NCI-H2196 treated with DMSO at 0.1 percent for 48 hours (cell line): ENCODE measurements at regions not wholly inside any gene's neighbourhood (a gene's known extent, or its start where the extent isn't known, plus 50 kb on each side); places are given as distances from the start of the nearest gene placed in this dataset.
"Not testable (repeated sequence)": the region's sequence is repeated elsewhere in the genome, so short reads cannot be mapped to it uniquely, and the experiment has no call there.

Experiments
- DNase-seq: peaks from one replicate; lab custom pipeline; 2025; ENCODE audit not compliant: unreplicated experiment; lab: John Stamatoyannopoulos, UW

DNA sequence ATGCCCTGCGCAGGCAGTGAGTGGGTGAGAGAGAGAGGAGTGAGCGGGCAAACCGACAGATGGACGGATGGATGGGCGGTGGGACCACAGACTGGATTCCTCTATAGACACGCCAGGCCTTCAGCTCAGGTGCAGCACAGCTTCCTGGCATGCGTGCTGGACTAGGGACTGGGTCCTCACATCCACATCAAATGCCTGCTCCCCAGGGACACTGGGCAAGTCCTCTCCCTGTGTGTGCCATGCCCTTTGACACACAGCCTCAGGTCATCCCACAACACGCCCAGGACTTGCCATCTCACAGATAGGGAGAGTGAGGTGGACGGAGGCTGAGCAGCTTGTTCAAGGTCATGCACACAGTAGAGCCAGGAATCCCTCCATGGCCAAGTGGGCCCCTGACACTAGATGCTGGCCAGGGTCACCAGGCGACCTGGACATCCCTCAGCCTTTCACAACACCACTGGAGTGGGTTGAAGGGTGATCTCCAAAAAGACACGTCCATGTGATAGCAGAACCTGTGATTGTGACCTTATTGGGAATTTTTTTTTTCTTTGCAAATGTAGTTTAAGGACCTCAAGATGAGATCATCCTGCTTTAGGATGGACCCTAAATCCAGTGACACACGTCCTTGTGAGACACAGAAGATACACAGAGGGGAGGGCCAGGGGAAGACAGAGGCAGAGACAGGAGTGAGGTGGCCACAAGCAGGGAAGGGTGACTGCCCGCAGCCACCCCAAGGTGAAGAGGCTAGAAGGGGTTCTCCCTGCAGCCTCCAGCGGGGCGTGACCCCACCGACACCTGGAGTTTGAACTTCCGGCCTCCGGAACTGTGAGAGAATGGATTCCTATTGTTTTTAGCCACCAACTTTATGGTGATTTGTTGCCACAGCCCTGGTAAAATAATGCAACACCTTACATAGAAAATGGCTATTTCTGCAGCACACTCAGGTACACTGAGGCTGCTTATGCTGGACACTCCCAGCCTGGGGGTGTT is 155.0 kb upstream of the CHST15 start:
- no peak for DNase-seq

DNA sequence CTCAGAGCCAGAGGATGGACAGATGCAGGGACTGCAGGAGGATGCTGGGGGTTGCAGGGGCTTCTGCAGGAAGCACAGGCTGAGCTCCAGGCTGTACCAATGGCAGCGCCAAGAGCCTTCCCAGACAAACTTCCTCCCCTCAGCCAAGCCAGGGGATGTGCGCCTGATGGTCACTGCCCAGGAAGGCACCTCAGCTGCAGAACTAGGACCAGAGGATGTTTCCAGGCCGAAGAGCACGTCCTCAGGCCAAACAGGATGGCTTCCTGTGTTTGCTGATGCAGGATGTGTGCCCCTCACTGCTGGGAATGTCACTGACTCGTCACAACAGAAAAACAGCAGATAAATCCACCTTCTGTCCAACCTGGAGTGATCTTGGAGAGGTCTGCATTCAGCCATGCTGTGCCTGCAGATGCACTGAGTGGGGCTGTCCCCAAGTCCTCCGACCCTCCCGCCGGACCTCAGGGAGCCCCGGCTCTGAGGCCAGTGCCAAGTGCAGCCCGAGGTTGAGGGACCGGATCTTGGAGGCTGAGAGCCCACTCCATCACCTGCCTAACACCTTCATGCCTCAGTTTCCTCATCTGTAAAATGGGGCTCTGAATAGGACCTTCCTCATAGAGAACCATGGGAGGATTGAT is 152.5 kb upstream of the CHST15 start:
- no peak for DNase-seq

DNA sequence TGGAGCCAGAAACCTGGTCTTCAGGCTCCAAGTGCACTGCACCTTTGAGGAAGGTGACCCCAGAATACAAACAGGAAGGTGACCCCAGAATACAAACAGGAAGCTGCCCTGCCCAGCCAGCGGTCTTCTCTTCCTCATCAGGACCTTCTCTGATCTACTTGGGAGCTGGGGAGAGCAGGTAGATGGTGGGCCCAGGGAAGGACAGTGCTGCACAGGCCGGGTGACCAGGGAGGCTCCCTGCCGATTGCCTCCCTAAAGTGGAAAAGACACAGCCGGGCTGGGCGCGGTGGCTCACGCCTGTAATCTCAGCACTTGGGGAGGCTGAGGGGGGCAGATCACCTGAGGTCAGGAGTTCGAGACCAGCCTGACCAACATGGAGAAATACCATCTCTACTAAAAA is 151.8 kb upstream of the CHST15 start:
- DNase-seq, result no peak

DNA sequence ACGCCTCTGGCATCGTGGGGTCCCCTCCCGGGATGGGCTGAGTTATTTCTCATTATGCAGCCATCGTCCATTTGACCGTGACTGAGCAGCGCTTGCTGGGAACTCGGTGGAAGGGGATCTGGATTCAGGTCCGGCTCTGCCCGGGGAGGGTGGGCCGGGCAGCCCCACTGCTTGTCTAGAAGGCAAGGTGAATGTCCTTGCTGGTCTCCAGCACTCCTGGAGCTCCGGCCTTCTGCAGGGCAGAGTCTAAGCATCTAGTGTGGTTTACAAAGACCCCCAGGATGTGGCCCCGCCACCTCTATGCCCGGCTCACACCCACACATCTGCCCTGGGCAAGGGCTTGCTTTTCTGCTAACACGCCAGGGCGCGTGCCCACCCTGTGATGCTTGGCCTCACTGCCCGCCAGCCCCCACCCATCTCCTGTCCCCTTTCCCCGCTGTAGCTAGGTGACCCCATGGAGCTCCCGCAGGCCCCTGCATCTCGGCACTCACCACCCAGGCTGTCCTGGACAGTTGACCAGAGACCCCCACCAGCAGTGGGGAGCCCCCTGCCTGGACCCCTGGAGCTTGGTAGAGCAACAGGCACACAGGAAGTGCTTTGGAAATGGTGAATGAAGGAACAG is 151.0 kb upstream of the CHST15 start:
- no peak for DNase-seq

DNA sequence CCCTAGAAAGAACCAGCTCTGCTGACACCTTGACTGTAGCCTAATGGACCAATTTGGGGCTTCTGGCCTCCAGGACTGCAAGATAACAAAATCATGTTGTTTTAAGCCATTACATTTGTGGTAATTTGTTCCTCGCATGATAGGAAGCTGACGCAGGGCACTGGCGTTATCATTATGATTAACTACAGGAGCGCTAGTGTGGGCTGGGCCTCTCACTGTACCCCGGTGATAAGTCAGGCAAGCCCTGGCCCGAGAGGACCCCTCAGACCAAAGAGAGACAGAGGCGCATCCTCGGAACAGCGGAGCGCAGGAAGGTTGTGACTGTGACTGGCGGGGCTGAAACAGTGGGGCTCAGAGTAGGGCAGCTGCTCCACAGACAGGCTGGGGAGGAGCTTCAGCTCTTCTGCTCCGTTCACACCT is 150.3 kb upstream of the CHST15 start:
- DNase-seq, result no peak

DNA sequence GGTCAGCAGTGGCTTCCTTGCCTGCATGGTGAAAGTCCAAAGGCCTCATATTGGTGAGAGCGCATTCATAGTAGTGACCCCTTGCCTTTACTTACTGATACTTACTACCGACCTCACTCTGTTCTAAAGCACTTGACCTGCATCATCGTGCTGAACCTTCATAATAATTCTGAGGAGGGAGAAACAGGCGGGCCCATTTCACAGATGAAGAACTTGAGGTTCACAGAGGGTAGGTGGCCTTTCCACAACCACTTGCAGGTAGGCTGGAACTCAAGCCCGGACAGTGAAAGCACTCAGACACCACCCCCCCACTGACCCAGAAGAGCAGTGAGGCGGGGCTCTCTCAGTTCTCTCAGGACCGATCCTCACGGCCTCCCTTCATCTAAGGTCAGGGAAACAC is 149.4 kb upstream of the CHST15 start:
- no peak for DNase-seq

DNA sequence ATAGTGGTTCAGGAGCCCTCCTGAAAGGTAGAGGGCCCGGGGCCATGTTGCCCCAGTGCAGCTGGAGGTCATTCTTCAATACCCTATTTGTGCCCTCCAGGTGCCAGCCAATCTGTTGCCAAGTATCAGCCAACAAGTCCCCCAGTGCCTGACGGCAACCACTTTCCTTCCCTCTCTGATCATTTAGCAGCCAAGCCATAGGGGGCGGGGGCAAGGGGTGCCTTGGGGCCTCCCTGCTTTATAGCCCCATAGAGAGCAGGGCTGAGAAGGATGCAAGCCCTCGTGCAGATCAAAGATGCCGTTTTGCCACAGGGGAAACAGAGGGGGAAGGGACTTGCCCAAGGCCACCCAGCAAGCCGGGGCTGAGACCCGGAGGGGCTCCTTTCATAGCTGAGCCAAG is 149.0 kb upstream of the CHST15 start:
- DNase-seq, result no peak

DNA sequence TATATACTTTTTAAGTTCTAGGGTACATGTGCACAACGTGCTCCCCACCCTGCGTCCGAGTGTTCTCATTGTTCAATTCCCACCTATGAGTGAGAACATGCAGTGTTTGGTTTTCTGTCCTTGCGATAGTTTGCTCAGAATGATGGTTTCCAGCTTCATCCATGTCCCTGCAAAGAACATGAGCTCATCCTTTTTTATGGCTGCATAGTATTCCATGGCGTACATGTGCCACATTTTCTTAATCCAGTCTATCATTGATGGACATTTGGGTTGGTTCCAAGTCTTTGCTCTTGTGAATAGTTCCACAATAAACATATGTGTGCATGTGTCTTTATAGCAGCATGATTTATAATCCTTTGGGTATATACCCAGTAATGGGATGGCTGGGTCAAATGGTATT is 148.1 kb upstream of the CHST15 start:
- DNase-seq, result not testable (repeated sequence)

DNA sequence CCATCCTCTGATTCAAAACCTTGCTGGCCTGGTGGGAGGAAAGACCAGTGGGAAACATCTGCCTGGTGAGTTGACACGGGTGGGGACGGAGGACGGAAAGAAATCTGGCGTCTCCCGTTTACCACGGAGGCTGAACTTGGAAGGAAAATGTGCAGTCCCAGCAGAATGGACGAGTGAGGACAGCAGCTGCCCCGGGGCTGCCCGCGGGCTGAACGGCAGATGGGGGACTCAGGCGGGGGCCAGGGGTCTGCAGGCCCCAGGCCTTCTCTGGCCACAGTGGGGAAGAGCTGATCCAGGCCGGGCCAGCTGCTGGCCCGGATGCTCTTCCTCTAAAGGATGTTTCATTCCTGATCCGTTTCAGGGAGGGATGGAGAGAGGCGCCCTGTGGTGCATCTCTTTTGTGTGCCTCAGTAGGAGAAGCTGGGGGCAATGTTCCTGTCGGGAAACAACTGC is 147.5 kb upstream of the CHST15 start:
- DNase-seq, result no peak

DNA sequence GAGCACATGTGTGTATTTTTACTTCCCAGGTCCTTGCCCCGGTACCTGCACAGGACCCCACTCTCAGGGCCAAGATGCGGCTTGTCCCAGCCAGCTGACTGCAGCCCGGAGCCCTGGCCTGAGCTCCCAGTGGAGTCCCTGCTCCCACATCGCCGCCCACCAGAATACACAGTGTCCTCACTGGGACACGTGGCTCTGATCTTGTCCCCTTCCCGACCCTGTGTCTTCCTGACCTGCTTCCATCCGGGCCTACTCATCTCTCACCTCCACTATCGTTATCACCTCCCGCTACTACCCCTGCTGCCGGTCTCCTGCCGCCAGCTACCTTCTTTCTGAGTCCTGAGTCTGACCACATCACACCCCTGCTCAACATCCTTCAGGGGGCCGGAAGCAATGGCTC is 146.3 kb upstream of the CHST15 start:
- no peak for DNase-seq

DNA sequence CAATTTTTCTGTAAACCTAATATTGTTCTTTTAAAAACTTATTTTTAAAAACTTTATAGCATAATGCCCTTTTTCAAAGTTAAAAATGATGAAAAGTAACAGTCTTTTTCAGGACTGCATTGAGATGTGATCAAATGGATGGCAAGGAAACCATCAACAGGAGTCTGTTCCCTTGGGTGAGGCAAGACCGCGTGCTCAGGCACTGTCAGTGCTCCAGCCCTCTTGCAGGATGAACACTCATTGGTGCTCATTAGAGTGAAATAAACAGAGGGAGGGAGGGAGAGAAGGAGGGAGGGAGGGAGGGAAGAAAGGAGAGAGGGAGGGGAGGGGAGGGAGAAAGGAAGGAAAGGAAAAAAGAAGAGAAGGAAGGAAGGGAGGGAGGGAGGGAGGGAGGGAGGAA is 145.7 kb upstream of the CHST15 start:
- DNase-seq, result no peak

DNA sequence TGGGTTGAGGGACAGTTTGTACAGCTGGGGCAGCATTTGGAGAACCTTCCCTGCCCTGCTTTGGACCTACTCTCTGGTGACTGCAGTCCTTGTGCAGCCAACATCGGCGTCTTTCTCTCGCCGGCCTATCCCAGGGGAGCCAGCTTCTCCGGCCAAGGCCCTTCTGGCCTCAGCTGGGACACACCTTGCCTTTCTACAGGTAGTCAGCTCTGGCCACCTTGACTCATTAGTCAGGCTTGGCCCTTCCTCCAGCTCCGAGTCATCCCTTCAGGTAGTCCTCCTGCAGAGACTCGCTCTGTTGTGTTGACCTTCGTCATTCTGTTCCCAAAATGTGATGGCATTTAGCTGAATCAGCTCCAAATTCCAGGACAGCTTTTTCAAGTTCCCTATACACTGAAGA is 145.0 kb upstream of the CHST15 start:
- no peak for DNase-seq

DNA sequence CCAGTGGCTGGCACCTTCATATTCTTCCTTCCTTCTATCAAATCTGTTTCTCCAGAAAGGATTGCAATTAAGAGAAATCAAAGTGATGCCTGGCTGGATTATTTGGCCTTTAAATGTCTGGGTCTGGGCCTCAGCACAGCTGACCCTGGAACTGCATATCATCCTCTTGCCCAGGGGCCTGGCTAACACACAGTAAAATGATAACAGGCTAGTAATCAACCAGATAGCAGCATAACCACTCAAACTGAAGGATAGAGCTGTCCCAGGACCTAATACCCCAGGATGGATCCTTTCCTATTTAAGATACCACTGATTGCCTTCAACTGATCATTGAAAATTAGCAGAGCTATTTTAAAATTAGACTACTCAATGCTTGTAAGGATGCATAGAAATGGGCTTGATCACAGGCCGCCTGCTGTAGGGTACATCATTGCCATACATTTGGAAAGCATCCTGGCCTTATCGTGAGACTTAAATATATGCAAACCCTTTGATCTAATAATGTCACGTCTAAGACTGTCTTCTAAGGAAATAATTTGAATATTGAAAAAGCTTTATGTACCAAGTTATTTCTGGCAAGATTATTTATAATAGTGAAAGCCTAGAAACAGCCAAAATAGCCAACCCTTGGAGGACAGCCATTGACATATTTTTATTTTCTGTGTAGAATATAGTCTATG is 144.0 kb upstream of the CHST15 start:
- DNase-seq, result no peak

DNA sequence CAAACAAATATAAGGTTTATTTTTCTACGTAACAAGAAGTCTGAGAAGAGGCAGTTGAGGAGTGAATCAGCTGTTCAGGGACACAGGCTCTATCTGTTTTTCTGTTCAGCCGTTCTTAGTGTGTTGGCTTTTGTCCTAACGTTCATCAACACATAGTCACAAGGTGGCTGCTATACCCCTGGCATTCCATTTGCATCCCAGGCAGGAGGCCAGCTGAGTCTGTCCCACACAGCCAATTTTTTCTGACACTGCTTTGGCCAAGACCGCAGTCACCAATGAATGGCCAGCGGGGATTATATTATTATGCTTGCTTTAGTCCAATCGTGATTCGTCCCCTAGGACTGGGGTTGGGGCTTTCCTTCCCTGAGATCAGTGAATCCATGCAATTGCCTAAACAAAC is 143.4 kb upstream of the CHST15 start:
- DNase-seq, result no peak

DNA sequence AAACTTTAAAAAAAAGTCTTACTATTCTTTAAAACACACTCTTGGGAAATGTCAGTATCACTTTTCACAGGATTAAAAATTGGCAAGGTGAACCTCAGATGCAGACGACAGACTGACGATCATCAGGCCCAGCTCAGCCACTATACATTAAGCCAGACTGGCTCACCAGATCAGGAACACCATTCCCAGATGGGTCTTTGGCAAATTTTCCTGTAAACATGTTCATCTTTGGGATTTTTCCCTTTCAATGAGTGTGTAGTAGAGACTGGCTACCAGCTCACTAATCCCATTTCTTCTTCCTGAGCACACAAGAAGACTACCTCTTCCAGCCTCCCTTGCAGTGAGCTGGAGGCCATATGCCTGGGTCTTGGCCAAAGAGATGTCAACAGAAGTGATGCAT is 142.7 kb upstream of the CHST15 start:
- no peak for DNase-seq

DNA sequence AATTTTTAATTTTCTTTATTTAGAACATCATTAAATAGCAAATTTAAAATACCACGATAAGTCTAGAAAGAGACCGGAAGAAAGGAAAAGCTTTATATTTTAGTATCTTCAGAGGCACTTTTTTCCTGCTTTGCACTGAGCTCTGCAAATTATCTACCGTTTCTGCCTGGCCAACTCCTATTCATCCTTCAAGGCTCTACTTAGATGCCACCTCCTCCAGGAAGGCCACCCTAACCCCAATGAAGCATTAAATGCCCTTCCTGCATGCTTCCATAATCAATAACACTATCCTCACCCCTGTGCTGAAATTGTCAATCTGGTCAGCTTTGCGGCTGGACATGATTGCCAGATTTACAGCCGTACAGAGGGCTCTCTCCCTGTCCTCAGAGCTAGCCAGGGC is 141.8 kb upstream of the CHST15 start:
- no peak for DNase-seq

DNA sequence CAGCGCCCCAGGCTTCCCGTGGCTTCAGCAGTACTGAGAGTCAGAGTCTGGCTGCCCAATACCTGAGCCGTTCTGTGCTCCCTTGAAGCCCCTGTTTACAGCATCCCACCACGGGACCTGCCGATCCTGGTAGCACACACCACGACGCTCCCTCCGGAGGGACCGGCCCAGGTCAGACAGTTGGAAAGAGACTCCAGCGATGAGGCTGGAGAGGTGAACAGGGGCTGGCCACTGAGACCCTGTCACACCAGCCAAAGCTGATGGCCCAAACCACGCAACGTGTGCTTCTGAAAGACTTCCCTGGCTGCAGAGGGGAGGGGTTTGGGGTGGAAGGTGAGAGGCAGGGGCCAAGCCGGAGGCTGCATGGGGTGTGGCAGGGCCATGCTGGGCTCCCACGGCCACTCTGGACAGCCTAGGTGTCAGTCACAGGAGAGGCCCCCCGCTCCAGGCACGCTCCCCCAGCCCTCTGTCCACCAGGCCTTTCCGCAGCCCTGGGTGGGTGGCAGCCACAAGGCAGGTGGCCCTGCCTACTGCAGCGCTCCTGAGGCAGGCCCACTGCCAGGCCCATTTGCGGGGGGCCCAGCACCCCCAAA is 140.2 kb upstream of the CHST15 start:
- DNase-seq, result no peak

DNA sequence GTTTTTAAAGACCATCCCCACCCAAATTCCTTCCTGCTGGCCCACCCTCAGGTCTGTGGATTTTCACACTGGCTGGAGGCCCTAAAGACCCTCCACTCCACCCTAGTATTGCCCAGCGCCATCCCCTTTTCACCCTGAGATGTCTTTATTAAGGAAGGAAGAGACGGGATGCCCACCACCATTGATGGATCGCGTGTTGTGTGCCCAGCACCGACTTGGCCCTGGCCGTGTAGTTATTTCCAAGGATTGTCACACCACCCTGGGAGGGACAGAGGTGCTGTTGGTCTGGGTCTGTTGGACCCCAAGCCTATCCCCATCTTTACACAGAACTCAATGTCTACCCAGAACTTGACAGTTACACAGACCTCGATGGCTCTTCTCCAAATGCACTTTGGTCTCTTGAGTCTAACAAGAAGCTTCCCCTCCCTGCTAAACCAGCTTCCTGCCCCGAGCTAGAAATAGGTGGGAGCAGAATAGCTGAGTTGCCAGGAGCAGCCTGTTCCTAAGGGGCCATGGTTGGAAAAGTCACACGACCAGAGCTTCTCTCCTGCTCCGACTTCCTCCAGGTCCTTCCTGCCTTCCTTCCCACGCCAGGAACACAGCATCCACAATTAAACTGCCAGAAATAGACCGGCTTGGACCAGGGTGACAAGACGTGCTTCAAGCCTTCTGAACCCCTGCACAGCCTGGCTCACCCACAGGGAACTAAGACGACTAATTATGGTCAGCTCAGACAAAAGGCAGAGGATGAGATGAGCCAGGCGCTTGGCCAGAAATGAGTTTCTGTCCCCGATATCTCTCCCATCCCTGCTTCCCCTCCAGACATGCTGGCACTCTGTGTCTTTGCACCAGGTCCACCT is 139.5 kb upstream of the CHST15 start:
- DNase-seq, result no peak

DNA sequence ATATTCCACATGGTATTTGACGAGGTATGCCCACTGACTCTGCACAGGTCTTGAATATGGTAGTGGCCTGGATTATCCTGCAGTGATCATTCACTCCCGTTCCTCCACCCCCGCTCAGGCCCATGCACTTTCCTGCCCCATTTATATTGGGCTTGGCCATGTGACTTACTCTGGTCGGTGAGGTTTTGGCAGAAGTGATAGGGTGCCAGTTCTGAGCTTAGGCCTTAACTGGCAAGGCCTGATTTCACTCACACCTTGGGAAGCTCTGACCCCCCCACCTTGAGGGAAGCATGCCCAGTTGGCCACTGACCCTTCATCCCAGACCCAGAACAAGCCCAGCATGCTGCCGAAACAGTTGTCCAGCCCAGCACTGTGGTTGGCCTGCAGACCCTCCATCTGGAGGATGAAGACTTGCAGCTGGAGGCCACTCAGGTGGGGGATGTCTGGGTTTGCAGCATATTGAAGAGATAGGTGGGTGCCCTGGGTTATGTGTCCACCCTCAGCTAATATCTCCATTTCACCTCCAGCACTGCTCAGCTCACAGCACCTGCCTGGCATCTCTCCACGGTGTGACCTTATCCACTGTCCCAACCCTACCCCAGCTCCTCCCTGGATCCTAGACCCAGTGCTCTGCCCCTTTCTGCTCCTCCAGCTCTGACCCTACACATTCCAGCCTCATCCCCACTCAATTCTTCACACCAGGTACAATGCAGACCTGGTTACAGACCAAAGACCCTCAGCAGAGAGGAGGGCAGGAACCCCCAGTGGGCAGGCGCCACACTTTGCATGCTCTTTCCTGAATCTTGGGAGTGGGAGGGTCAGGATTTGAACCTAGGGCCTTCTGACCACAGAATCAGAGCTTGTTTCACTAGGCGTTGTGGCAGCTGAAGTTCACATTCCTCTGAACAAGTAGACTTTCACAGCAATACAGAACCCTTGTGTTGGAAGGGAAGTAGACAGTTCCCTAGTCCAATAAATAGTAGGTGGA is 138.1 kb upstream of the CHST15 start:
- DNase-seq, result no peak
